DND-41 (cell line): ENCODE measurements at regions not wholly inside any gene's neighbourhood (a gene's known extent, or its start where the extent isn't known, plus 50 kb on each side); places are given as distances from the start of the nearest gene placed in this dataset.

Source experiments
- CTCF ChIP-seq: IDR thresholded peaks from 2 replicates; pipeline ENCODE4 v1.5.1; 2012; ENCODE audit warnings: borderline replicate concordance, low read length, moderate library complexity, mild to moderate bottlenecking; ENCODE audit not compliant: poor library complexity, severe bottlenecking; ENCODE audit errors: extremely low read depth
- EZH2 ChIP-seq: IDR thresholded peaks from 3 replicates; pipeline ENCODE4 v1.6.1; 2012; ENCODE audit warnings: borderline replicate concordance, low read depth, mild to moderate bottlenecking, moderate library complexity, low read length, inconsistent platforms; ENCODE audit not compliant: severe bottlenecking

- TF ChIP-seq CTCF (no peak), EZH2 (no peak)
Observed at GRCh38 chr10:84075226-84076046, 63.9 kb upstream of the GHITM start.
